ENCODE measurements at regions not wholly inside any gene's neighbourhood (a gene's known extent, or its start where the extent isn't known, plus 50 kb on each side); places are given as distances from the start of the nearest gene placed in this dataset.

DNA sequence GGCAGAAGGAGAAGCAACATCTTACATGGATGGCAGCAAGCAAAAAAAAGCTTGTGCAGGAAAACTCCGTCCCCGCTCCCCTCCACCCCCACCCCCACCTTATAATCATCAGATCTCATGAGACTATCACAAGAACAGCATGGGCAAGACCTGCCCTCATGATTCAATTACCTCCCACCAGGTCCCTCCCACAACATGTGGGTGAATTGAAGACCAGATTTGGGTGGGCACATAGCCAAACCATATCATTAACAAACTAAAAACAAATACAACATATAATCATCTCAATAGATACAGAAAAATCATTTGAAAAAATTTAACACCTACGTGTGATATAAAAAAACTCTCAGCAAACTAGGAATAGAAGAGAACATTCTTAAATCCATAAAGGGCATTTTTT is 88.8 kb downstream of the BUD13 start:
- Histone ChIP-seq H3K36me3 (replicated peaks in 1 of 2; ENCODE audit: control insufficient read depth in 1 of 2, insufficient read depth in 2 of 2, low read length in 2 of 2) (no peaks in the 10 kb centered on the region), H3K4me2 (ENCODE audit: low read depth, low read length) (no peak overlapping the region), H3K27ac (ENCODE audit: extremely low read length, insufficient read depth, low read length) (no peak overlapping the region), H3K79me2 (ENCODE audit: insufficient read depth, low read length) (no peaks in the 10 kb centered on the region), H3K27me3 (ENCODE audit: control insufficient read depth in 1 of 2, insufficient read depth in 2 of 2, low read length in 2 of 2) (no peaks in the 10 kb centered on the region), H3K4me1 (ENCODE audit: insufficient read depth, low read length) (peaks cover 16% of the 10 kb centered on the region), H3K9me3 (ENCODE audit: low read length) (no peaks in the 10 kb centered on the region), H4K20me1 (ENCODE audit: insufficient read depth, low read length) (no peaks in the 10 kb centered on the region), H3K9ac (ENCODE audit: insufficient read depth, low read depth, low read length) (no peak overlapping the region), H3K4me3 (replicated peaks in 1 of 3; ENCODE audit: insufficient read depth in 1 of 3, low read depth in 2 of 3, low read length in 3 of 3) (no peak overlapping the region), H2AFZ (ENCODE audit: low read length) (no peak overlapping the region)
- CTCF ChIA-PET (ENCODE audit: low intra/inter-chr PET ratio, low total read pairs) = no interaction called here
- ATAC-seq (no peak), FAIRE-seq (no peak), DNase-seq (ENCODE audit: low spot score) (no peak)
- intact Hi-C loops (cut with micrococcal nuclease; ENCODE audit: unreplicated experiment) = no loop called here
- POLR2A ChIA-PET = no interaction called here
- in situ Hi-C loops (cut with HindIII; ENCODE audit: extremely low pct_ligation_motif_present, low pct_unique_long_range_greater_than_20kb) = no loop called here
- no TSS peak for BruUV-seq (replicated peaks)
- WGBS (ENCODE audit: low lambda C conversion rate) = 21% methylated on average over 3 of the region's 3 CpGs
- TF ChIP-seq ARID4A (CRISPR knock-in tag; IDR thresholded peaks at IDR 0.05; ENCODE audit: borderline replicate concordance) (no peak), ZNF615 (CRISPR knock-in tag; IDR thresholded peaks at IDR 0.05; ENCODE audit: borderline replicate concordance) (no peak), TBX3 (IDR thresholded peaks at IDR 0.05; ENCODE audit: borderline replicate concordance) (no peak), ZNF276 (CRISPR knock-in tag; IDR thresholded peaks at IDR 0.05; ENCODE audit: low read depth) (no peak), HOXA7 (CRISPR knock-in tag; IDR thresholded peaks at IDR 0.05) (no peak), KAT7 (CRISPR knock-in tag; IDR thresholded peaks at IDR 0.05; ENCODE audit: borderline replicate concordance) (no peak), HNRNPLL (IDR thresholded peaks at IDR 0.05; ENCODE audit: low read depth, low read length, poor library complexity, severe bottlenecking) (no peak), SUZ12 (IDR thresholded peaks at IDR 0.05; ENCODE audit: low read depth, low read length) (no peak)
- TF ChIP-seq, protein P1, sequence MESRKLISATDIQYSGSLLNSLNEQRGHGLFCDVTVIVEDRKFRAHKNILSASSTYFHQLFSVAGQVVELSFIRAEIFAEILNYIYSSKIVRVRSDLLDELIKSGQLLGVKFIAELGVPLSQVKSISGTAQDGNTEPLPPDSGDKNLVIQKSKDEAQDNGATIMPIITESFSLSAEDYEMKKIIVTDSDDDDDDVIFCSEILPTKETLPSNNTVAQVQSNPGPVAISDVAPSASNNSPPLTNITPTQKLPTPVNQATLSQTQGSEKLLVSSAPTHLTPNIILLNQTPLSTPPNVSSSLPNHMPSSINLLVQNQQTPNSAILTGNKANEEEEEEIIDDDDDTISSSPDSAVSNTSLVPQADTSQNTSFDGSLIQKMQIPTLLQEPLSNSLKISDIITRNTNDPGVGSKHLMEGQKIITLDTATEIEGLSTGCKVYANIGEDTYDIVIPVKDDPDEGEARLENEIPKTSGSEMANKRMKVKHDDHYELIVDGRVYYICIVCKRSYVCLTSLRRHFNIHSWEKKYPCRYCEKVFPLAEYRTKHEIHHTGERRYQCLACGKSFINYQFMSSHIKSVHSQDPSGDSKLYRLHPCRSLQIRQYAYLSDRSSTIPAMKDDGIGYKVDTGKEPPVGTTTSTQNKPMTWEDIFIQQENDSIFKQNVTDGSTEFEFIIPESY (CRISPR knock-in tag; IDR thresholded peaks at IDR 0.05) = no peak
- TF ChIP-seq, protein P2, sequence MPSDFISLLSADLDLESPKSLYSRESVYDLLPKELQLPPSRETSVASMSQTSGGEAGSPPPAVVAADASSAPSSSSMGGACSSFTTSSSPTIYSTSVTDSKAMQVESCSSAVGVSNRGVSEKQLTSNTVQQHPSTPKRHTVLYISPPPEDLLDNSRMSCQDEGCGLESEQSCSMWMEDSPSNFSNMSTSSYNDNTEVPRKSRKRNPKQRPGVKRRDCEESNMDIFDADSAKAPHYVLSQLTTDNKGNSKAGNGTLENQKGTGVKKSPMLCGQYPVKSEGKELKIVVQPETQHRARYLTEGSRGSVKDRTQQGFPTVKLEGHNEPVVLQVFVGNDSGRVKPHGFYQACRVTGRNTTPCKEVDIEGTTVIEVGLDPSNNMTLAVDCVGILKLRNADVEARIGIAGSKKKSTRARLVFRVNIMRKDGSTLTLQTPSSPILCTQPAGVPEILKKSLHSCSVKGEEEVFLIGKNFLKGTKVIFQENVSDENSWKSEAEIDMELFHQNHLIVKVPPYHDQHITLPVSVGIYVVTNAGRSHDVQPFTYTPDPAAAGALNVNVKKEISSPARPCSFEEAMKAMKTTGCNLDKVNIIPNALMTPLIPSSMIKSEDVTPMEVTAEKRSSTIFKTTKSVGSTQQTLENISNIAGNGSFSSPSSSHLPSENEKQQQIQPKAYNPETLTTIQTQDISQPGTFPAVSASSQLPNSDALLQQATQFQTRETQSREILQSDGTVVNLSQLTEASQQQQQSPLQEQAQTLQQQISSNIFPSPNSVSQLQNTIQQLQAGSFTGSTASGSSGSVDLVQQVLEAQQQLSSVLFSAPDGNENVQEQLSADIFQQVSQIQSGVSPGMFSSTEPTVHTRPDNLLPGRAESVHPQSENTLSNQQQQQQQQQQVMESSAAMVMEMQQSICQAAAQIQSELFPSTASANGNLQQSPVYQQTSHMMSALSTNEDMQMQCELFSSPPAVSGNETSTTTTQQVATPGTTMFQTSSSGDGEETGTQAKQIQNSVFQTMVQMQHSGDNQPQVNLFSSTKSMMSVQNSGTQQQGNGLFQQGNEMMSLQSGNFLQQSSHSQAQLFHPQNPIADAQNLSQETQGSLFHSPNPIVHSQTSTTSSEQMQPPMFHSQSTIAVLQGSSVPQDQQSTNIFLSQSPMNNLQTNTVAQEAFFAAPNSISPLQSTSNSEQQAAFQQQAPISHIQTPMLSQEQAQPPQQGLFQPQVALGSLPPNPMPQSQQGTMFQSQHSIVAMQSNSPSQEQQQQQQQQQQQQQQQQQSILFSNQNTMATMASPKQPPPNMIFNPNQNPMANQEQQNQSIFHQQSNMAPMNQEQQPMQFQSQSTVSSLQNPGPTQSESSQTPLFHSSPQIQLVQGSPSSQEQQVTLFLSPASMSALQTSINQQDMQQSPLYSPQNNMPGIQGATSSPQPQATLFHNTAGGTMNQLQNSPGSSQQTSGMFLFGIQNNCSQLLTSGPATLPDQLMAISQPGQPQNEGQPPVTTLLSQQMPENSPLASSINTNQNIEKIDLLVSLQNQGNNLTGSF (CRISPR knock-in tag; IDR thresholded peaks at IDR 0.05) = no peak

Measured in HepG2 (cell line).